GM19043 (cell line): ENCODE measurements at regions not wholly inside any gene's neighbourhood (a gene's known extent, or its start where the extent isn't known, plus 50 kb on each side); places are given as distances from the start of the nearest gene placed in this dataset.

Source experiments
- ATAC-seq: cut with Tn5 transposase; IDR thresholded peaks from one replicate; pipeline ENCODE4 v1.9.1; 2021; ENCODE audit warnings: low read depth; ENCODE audit not compliant: unreplicated experiment

GRCh38 chr2:145102706-145103105 is 582.8 kb upstream of the ZEB2 start:
- ATAC-seq: no peak

- no peak for ATAC-seq
These were observed 580.4 kb upstream of the ZEB2 start for GRCh38 chr2:145100301-145100700.

GRCh38 chr2:145096582-145096981 is 576.7 kb upstream of the ZEB2 start:
- ATAC-seq: no peak

GRCh38 chr2:145095641-145096435 is 575.9 kb upstream of the ZEB2 start:
- no peak for ATAC-seq

- ATAC-seq: no peak
These were observed 574.5 kb upstream of the ZEB2 start for GRCh38 chr2:145094370-145094769.

- ATAC-seq: no peak
These were observed 572.0 kb upstream of the ZEB2 start for GRCh38 chr2:145091967-145092366.

GRCh38 chr2:145090841-145091761 is 571.2 kb upstream of the ZEB2 start:
- ATAC-seq: no peak

- ATAC-seq: no peak
These were observed 568.8 kb upstream of the ZEB2 start for GRCh38 chr2:145088756-145089155.

GRCh38 chr2:145086910-145087309 is 567.0 kb upstream of the ZEB2 start:
- ATAC-seq: no peak

- ATAC-seq: no peak
These were observed 565.7 kb upstream of the ZEB2 start for GRCh38 chr2:145085612-145086011.

GRCh38 chr2:145080426-145080825 is 560.5 kb upstream of the ZEB2 start:
- no peak for ATAC-seq

- no peak for ATAC-seq
These were observed 559.7 kb upstream of the ZEB2 start for GRCh38 chr2:145079641-145080040.

GRCh38 chr2:145078923-145079322 is 559.0 kb upstream of the ZEB2 start:
- no peak for ATAC-seq

GRCh38 chr2:145076085-145076484 is 556.2 kb upstream of the ZEB2 start:
- ATAC-seq: no peak

- no peak for ATAC-seq
These were observed 555.6 kb upstream of the ZEB2 start for GRCh38 chr2:145075454-145076062.

- ATAC-seq: no peak
These were observed 550.8 kb upstream of the ZEB2 start for GRCh38 chr2:145070703-145071102.

GRCh38 chr2:145068509-145068908 is 548.6 kb upstream of the ZEB2 start:
- ATAC-seq: no peak

- ATAC-seq: no peak
These were observed 547.7 kb upstream of the ZEB2 start for GRCh38 chr2:145067549-145068030.

GRCh38 chr2:145066856-145067548 is 547.1 kb upstream of the ZEB2 start:
- no peak for ATAC-seq

GRCh38 chr2:145066151-145066661 is 546.3 kb upstream of the ZEB2 start:
- ATAC-seq: no peak
